Spleen (tissue), 11 donors: ENCODE measurements at regions not wholly inside any gene's neighbourhood (a gene's known extent, or its start where the extent isn't known, plus 50 kb on each side); places are given as distances from the start of the nearest gene placed in this dataset.

Source experiments
- DNase-seq: peaks from one replicate; pipeline ENCODE4 v3.0.0-alpha.2; 2020
- H3K27ac ChIP-seq, 8 donors: fragments of 200-600 bp; sonication (generic) in 7 of 8; 1 replicate in 4 of 8; 2 replicates in 4 of 8; pipeline versions ENCODE4 v1.5.0 to v1.8.0; 2016 to 2021; ENCODE audit warnings: inconsistent platforms in 4 of 8, mild to moderate bottlenecking in 4 of 8, moderate library complexity in 1 of 8
- H3K27me3 ChIP-seq, 7 donors: fragments of 200-600 bp; sonication (generic) in 6 of 7; replicated peaks in 1 of 7; 1 replicate in 4 of 7; 2 replicates in 3 of 7; pipeline versions ENCODE4 v1.5.0 to v1.8.0; 2016 to 2021; ENCODE audit warnings: inconsistent platforms in 3 of 7, mild to moderate bottlenecking in 1 of 7
- H3K36me3 ChIP-seq, 6 donors: fragments of 200-600 bp; sonication (generic) in 5 of 6; 1 replicate in 4 of 6; 2 replicates in 2 of 6; pipeline versions ENCODE4 v1.5.0 to v1.8.0; 2016 to 2021; ENCODE audit warnings: inconsistent platforms in 2 of 6
- H3K4me1 ChIP-seq, 6 donors: fragments of 200-600 bp; sonication (generic) in 5 of 6; 1 replicate in 3 of 6; 2 replicates in 3 of 6; pipeline versions ENCODE4 v1.5.0 to v1.8.0; 2016 to 2021; ENCODE audit warnings: inconsistent platforms in 3 of 6
- H3K4me3 ChIP-seq, 8 donors: fragments of 200-600 bp; sonication (generic) in 7 of 8; 1 replicate in 4 of 8; 2 replicates in 4 of 8; pipeline versions ENCODE4 v1.5.0 to v1.8.0; 2016 to 2021; ENCODE audit warnings: inconsistent platforms in 4 of 8, mild to moderate bottlenecking in 4 of 8, moderate library complexity in 2 of 8
- H3K9me3 ChIP-seq, 8 donors: fragments of 200-600 bp; sonication (generic) in 7 of 8; 1 replicate in 4 of 8; 2 replicates in 4 of 8; pipeline versions ENCODE4 v1.5.0 to v1.8.0; 2016 to 2021; ENCODE audit warnings: inconsistent platforms in 4 of 8
- CTCF ChIP-seq, 11 experiments: fragments of 200-600 bp in 7 of 11; fragments of 450-650 bp in 4 of 11; sonication (generic) in 4 of 11; IDR thresholded peaks in 8 of 11; conservative IDR thresholded peaks in 3 of 11; 1 replicate in 7 of 11; 2 replicates in 4 of 11; pipeline versions ENCODE4 v1.4.0 to v1.8.0; 2016 to 2021; ENCODE audit warnings: antibody characterized with exemption in 11 of 11, inconsistent platforms in 4 of 11, mild to moderate bottlenecking in 1 of 11
- POLR2A ChIP-seq, 3 donors: fragments of 450-650 bp; IDR thresholded peaks; one replicate each; pipeline ENCODE4 v1.5.1; 2017; ENCODE audit warnings: antibody characterized with exemption in 3 of 3, mild to moderate bottlenecking in 1 of 3
- POLR2AphosphoS5 ChIP-seq, 3 donors: sonication (generic); formaldehyde crosslinking; IDR thresholded peaks; one replicate each; pipeline ENCODE4 v1.5.1; 2017; ENCODE audit warnings: antibody characterized with exemption in 3 of 3
- WGBS, 5 donors: extraction: QIAGEN DNeasy Blood & Tissue Kit in 3 of 5; methylation state at CpG; one replicate each; pipeline versions ENCODE4 v1.1.5 to v1.1.7; 2013 to 2018; 5-methylcytosine and 5-hydroxymethylcytosine counted together
- intact Hi-C: fragments of 100-400 bp; cut with DNase I; formaldehyde crosslinking; loops from one replicate; pipeline ENCODE4 v1.15.0; 2023; ENCODE audit warnings: low total_unique reads
- donor health status: healthy with polysubstance abuse.
- donor health status: DM: no; HTN: no; CAD: no; lungs with moderate emphysema.
- donor health status: DM: no; HTN: no; CAD: no.
- donor health status: Bipolar disorder and iron deficiency.
- donor health status: healthy.
- donor health status: DM: no; HTN: no; CAD: no.
- donor health status: DM: yes; HTN: yes; CAD: no.

- intact Hi-C loops: no loop called here
- Histone ChIP-seq H3K27ac (no peak overlapping the region), H3K4me1 (no peaks in the 10 kb centered on the region), H3K36me3 (no peaks in the 10 kb centered on the region), H3K9me3 (peaks cover 0 to 17% (median 13%) of the 10 kb centered on the region in 8 donors), H3K27me3 (no peaks in the 10 kb centered on the region), H3K4me3 (no peak overlapping the region)
- TF ChIP-seq POLR2AphosphoS5 (IDR thresholded peaks at IDR 0.05) (no peak), CTCF (IDR thresholded peaks at IDR 0.05 in 8 of 11, conservative IDR thresholded peaks at IDR 0.05 in 3 of 11) (no peak), POLR2A (IDR thresholded peaks at IDR 0.05) (no peak)
- 76 to 80% (median 80%) methylated on average over 5 of the region's 5 CpGs for WGBS, 5 donors
- no peak for DNase-seq
Measured at GRCh38 chr4:100716416-100716815, 198.6 kb upstream of the EMCN start.

- TF ChIP-seq POLR2AphosphoS5 (IDR thresholded peaks at IDR 0.05) (no peak), CTCF (IDR thresholded peaks at IDR 0.05 in 8 of 11, conservative IDR thresholded peaks at IDR 0.05 in 3 of 11) (no peak), POLR2A (IDR thresholded peaks at IDR 0.05) (no peak)
Measured at GRCh38 chr4:100708776-100709175, 191.0 kb upstream of the EMCN start.

DNA sequence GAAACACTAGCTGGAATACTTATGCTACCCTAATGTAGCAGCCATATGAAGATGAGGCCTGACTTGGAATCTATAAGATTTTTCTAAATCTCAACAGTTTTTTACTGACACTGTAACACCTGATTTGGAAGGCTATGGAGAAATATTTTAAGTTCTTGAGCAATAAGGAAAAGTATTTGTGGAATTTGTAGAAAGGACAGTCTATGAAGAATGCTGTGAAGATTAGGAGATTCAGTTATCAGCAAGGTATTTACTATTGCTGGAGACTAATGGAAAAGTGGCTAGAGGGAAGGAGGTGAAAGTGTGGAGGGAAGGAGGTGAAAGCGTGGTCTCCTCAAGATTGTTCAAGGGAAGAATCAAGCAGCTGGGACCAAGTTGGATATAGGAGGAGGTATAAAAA is 190.0 kb upstream of the EMCN start:
- 82 to 100% (median 96%) methylated on average over 1 of the region's 1 CpG for WGBS, 5 donors
- H3K9me3 ChIP-seq: no peaks in the 10 kb centered on the region
- H3K27me3 ChIP-seq: no peaks in the 10 kb centered on the region
- H3K4me3 ChIP-seq: no peak overlapping the region
- no peak overlapping the region for H3K27ac ChIP-seq
- TF ChIP-seq CTCF (IDR thresholded peaks at IDR 0.05 in 8 of 11, conservative IDR thresholded peaks at IDR 0.05 in 3 of 11) (no peak), POLR2A (IDR thresholded peaks at IDR 0.05) (no peak), POLR2AphosphoS5 (IDR thresholded peaks at IDR 0.05) (no peak)
- no peaks in the 10 kb centered on the region for H3K4me1 ChIP-seq
- no peaks in the 10 kb centered on the region for H3K36me3 ChIP-seq
- no peak for DNase-seq
- intact Hi-C loops: no loop called here

More at GRCh38 chr4:100708776-100709175, 191.0 kb upstream of the EMCN start:
- DNase-seq: no peak
- Histone ChIP-seq H3K27me3 (no peaks in the 10 kb centered on the region), H3K27ac (no peak overlapping the region), H3K36me3 (no peaks in the 10 kb centered on the region), H3K4me1 (no peaks in the 10 kb centered on the region), H3K9me3 (peaks cover 0 to 3% (median 0%) of the 10 kb centered on the region in 8 donors), H3K4me3 (no peak overlapping the region)
- WGBS, 5 donors: 64 to 85% (median 77%) methylated on average over 4 of the region's 4 CpGs
- intact Hi-C loops: no loop called here

GRCh38 chr4:100696531-100696930 is 178.7 kb upstream of the EMCN start:
- Histone ChIP-seq H3K4me1 (no peaks in the 10 kb centered on the region), H3K4me3 (no peak overlapping the region), H3K27me3 (no peaks in the 10 kb centered on the region), H3K9me3 (no peaks in the 10 kb centered on the region), H3K27ac (no peak overlapping the region), H3K36me3 (no peaks in the 10 kb centered on the region)
- intact Hi-C loops: no loop called here
- no peak for DNase-seq
- 44 to 64% (median 54%) methylated on average over 4 of the region's 4 CpGs for WGBS, 5 donors
- no peak for TF ChIP-seq POLR2A (IDR thresholded peaks at IDR 0.05)
- no peak for TF ChIP-seq CTCF (IDR thresholded peaks at IDR 0.05 in 8 of 11, conservative IDR thresholded peaks at IDR 0.05 in 3 of 11)
- no peak for TF ChIP-seq POLR2AphosphoS5 (IDR thresholded peaks at IDR 0.05)
